ENCODE measurements at regions not wholly inside any gene's neighbourhood (a gene's known extent, or its start where the extent isn't known, plus 50 kb on each side); places are given as distances from the start of the nearest gene placed in this dataset.

- H3K9me3 ChIP-seq, result no peaks in the 10 kb centered on the region
- FAIRE-seq, result no peak
- no peak for ATAC-seq
- CTCF ChIA-PET, result no interaction called here
- 29% methylated on average over 1 of the region's 1 CpG for WGBS (ENCODE audit: missing lambda C conversion rate)
- no peak overlapping the region for H3K27ac ChIP-seq
- no peak overlapping the region for H3K4me3 ChIP-seq
- no peak for DNase-seq (ENCODE audit: low read depth in 1 of 2, low spot score in 1 of 2)
- POLR2A ChIA-PET, result no interaction called here
- no peak overlapping the region for H3K4me2 ChIP-seq
- H3K4me1 ChIP-seq, result no peaks in the 10 kb centered on the region
- TF ChIP-seq CEBPB (IDR thresholded peaks at IDR 0.05) (no peak), HMGXB4 (CRISPR knock-in tag; IDR thresholded peaks at IDR 0.05; ENCODE audit: borderline replicate concordance) (no peak), CBX2 (IDR thresholded peaks at IDR 0.05; ENCODE audit: borderline replicate concordance, low read depth) (no peak), POLR2AphosphoS2 (conservative IDR thresholded peaks at IDR 0.05; ENCODE audit: low read length) (no peak), MAFK (IDR thresholded peaks at IDR 0.05; ENCODE audit: partially characterized antibody) (no peak), EHMT2 (IDR thresholded peaks at IDR 0.05; ENCODE audit: low read depth) (no peak), JUNB (IDR thresholded peaks at IDR 0.05) (no peak), RFX5 (IDR thresholded peaks at IDR 0.05) (no peak), TFCP2L1 (CRISPR knock-in tag; IDR thresholded peaks at IDR 0.05) (no peak), CBX8 (IDR thresholded peaks at IDR 0.05) (no peak), HOXB5 (CRISPR knock-in tag; IDR thresholded peaks at IDR 0.05) (no peak), SREBF2 (IDR thresholded peaks at IDR 0.05) (no peak), HOXB13 (CRISPR knock-in tag; IDR thresholded peaks at IDR 0.05; ENCODE audit: low read depth) (no peak), MYC (IDR thresholded peaks at IDR 0.05; ENCODE audit: borderline replicate concordance, low read length) (no peak), HOXA7 (CRISPR knock-in tag; IDR thresholded peaks at IDR 0.05) (no peak), REST (IDR thresholded peaks at IDR 0.05) (no peak)
These were observed 778.5 kb upstream of the CDH10 start for GRCh38 chr5:25423271-25423670.

GRCh38 chr5:25419684-25420083, 774.9 kb upstream of the CDH10 start:
- TF ChIP-seq NFE2L2 (conservative IDR thresholded peaks at IDR 0.05; ENCODE audit: low read length) (no peak), BCL3 (IDR thresholded peaks at IDR 0.05) (no peak), CBX2 (IDR thresholded peaks at IDR 0.05; ENCODE audit: borderline replicate concordance, low read depth) (no peak), PHF8 (IDR thresholded peaks at IDR 0.05; ENCODE audit: borderline replicate concordance, low read depth) (no peak), HOXA7 (CRISPR knock-in tag; IDR thresholded peaks at IDR 0.05) (no peak), GATA3 (IDR thresholded peaks at IDR 0.05; ENCODE audit: borderline replicate concordance) (no peak), MAX (IDR thresholded peaks at IDR 0.05) (no peak), KDM5A (IDR thresholded peaks at IDR 0.05) (no peak), PBX3 (IDR thresholded peaks at IDR 0.05) (no peak), HES2 (IDR thresholded peaks at IDR 0.05) (no peak)
- no peak overlapping the region for H3K27ac ChIP-seq
- no peak for FAIRE-seq
- CTCF ChIA-PET, result no interaction called here
- H3K4me2 ChIP-seq, result no peak overlapping the region
- 68% methylated on average over 2 of the region's 2 CpGs for WGBS (ENCODE audit: missing lambda C conversion rate)
- no peak for ATAC-seq
- H3K4me1 ChIP-seq, result no peaks in the 10 kb centered on the region
- no peaks in the 10 kb centered on the region for H3K9me3 ChIP-seq
- H3K4me3 ChIP-seq, result no peak overlapping the region
- DNase-seq (ENCODE audit: low read depth in 1 of 2, low spot score in 1 of 2), result no peak
- POLR2A ChIA-PET, result no interaction called here
